Caco-2 (cell line): ENCODE measurements at regions not wholly inside any gene's neighbourhood (a gene's known extent, or its start where the extent isn't known, plus 50 kb on each side); places are given as distances from the start of the nearest gene placed in this dataset.

Experiments used
- BruUV-seq: library from RNA; stranded (reverse); fragments of 400-500 nt; replicated peaks from 2 replicates; lab custom pipeline; 2021; lab: Mats Ljungman, UMichigan
- CTCF ChIA-PET: fragments of 300-600 bp; sonication (Branson Sonifier 250); formaldehyde crosslinking; loops from one replicate; lab custom pipeline; 2022; ENCODE audit warnings: antibody characterized with exemption; lab: Charles Lee
- POLR2A ChIA-PET: fragments of 300-600 bp; sonication (Branson Sonifier 250); formaldehyde crosslinking; loops from one replicate; lab custom pipeline; 2022; ENCODE audit warnings: antibody characterized with exemption; lab: Charles Lee
- DNase-seq, 2 experiments: peaks; one replicate each; pipeline versions ENCODE4 v3.0.0 to v3.0.0-alpha.2; 2020 to 2022
- H3K27me3 ChIP-seq: replicated peaks from 2 replicates; pipeline ENCODE4 v1.6.0; 2011; ENCODE audit warnings: low read length; ENCODE audit not compliant: control insufficient read depth, insufficient read depth
- H3K36me3 ChIP-seq: 2 replicates; pipeline ENCODE4 v1.5.1; 2011; ENCODE audit warnings: low read length; ENCODE audit not compliant: control insufficient read depth, insufficient read depth
- H3K4me1 ChIP-seq: fragments of 250-450 bp; sonication (Bioruptor Pico); 2 replicates; pipeline ENCODE4 v1.5.1; 2020; ENCODE audit warnings: mild to moderate bottlenecking
- H3K4me3 ChIP-seq: 2 replicates; pipeline ENCODE4 v1.5.1; 2011; ENCODE audit warnings: low read depth, mild to moderate bottlenecking, control low read depth, low read length
- H3K9me3 ChIP-seq: fragments of 250-450 bp; sonication (Bioruptor Pico); 2 replicates; pipeline ENCODE4 v1.5.1; 2020; ENCODE audit warnings: mild to moderate bottlenecking, moderate library complexity
- H3K27ac Mint-ChIP-seq: one replicate; pipeline ENCODE4 v1.8.0; 2022; ENCODE audit warnings: mixed read lengths; ENCODE audit not compliant: unreplicated experiment
- H3K27me3 Mint-ChIP-seq: one replicate; pipeline ENCODE4 v1.8.0; 2022; ENCODE audit warnings: mixed read lengths; ENCODE audit not compliant: insufficient read depth, unreplicated experiment
- H3K36me3 Mint-ChIP-seq: one replicate; pipeline ENCODE4 v1.8.0; 2022; ENCODE audit warnings: mild to moderate bottlenecking, mixed read lengths; ENCODE audit not compliant: insufficient read depth, unreplicated experiment
- H3K4me1 Mint-ChIP-seq: one replicate; pipeline ENCODE4 v1.8.0; 2022; ENCODE audit warnings: low read depth, mixed read lengths; ENCODE audit not compliant: unreplicated experiment
- H3K4me3 Mint-ChIP-seq: one replicate; pipeline ENCODE4 v1.8.0; 2022; ENCODE audit warnings: mild to moderate bottlenecking, moderate library complexity, mixed read lengths; ENCODE audit not compliant: unreplicated experiment
- H3K9me3 Mint-ChIP-seq: one replicate; pipeline ENCODE4 v1.8.0; 2022; ENCODE audit warnings: mixed read lengths; ENCODE audit not compliant: unreplicated experiment
- intact Hi-C: fragments of 100-400 bp; cut with micrococcal nuclease; formaldehyde crosslinking; loops from one replicate; pipeline ENCODE4 v1.10.0; 2022; ENCODE audit not compliant: unreplicated experiment
- TF ChIP-seq, protein P1 (sequence below), 2 experiments: fragments of 200-600 bp in 1 of 2; IDR thresholded peaks; 1 replicate in 1 of 2; 2 replicates in 1 of 2; pipeline versions ENCODE4 v1.5.1 to v1.8.0; 2011 to 2022; ENCODE audit warnings: antibody characterized with exemption in 1 of 2, control low read depth in 1 of 2, inconsistent platforms in 1 of 2, low read depth in 1 of 2, low read length in 1 of 2, mild to moderate bottlenecking in 1 of 2, moderate library complexity in 1 of 2; ENCODE audit not compliant: insufficient read depth in 1 of 2, severe bottlenecking in 1 of 2, unreplicated experiment in 1 of 2

DNA sequence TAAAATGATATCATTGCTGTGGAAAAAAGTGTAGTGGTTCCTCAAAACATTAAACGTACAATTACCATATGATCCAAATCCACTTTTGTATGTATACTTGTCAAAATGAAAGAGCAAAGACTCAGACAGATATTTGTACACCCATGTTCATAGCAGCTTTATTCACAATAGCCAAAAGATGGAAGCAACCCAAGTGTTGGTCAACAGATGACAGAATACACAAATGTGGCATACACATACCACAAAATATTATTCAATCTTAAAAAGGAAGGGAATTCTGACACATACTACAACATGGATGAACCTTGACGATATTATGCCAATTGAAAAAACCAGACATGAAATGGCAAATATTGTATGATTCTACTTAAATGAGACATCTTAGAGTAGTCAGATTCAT lies 524.5 kb upstream of the WWC1 start:
- DNase-seq: no peak
- no peak overlapping the region for H3K4me3 Mint-ChIP-seq
- H3K4me1 ChIP-seq: no peaks in the 10 kb centered on the region
- no peaks in the 10 kb centered on the region for H3K9me3 ChIP-seq
- H3K4me3 ChIP-seq: no peak overlapping the region
- TF ChIP-seq, protein P1, sequence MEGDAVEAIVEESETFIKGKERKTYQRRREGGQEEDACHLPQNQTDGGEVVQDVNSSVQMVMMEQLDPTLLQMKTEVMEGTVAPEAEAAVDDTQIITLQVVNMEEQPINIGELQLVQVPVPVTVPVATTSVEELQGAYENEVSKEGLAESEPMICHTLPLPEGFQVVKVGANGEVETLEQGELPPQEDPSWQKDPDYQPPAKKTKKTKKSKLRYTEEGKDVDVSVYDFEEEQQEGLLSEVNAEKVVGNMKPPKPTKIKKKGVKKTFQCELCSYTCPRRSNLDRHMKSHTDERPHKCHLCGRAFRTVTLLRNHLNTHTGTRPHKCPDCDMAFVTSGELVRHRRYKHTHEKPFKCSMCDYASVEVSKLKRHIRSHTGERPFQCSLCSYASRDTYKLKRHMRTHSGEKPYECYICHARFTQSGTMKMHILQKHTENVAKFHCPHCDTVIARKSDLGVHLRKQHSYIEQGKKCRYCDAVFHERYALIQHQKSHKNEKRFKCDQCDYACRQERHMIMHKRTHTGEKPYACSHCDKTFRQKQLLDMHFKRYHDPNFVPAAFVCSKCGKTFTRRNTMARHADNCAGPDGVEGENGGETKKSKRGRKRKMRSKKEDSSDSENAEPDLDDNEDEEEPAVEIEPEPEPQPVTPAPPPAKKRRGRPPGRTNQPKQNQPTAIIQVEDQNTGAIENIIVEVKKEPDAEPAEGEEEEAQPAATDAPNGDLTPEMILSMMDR (IDR thresholded peaks at IDR 0.05; ENCODE audit: insufficient read depth in 1 of 2, low read depth in 1 of 2, low read length in 1 of 2, severe bottlenecking in 1 of 2, unreplicated experiment in 1 of 2): no peak
- no TSS peak for BruUV-seq
- H3K9me3 Mint-ChIP-seq: no peaks in the 10 kb centered on the region
- POLR2A ChIA-PET: no interaction called here
- intact Hi-C loops: no loop called here
- peaks cover 31% of the 10 kb centered on the region for H3K27me3 Mint-ChIP-seq
- H3K27me3 ChIP-seq: no peaks in the 10 kb centered on the region
- no peaks in the 10 kb centered on the region for H3K4me1 Mint-ChIP-seq
- H3K36me3 ChIP-seq: no peaks in the 10 kb centered on the region
- CTCF ChIA-PET: no interaction called here
- H3K27ac Mint-ChIP-seq: no peak overlapping the region
- H3K36me3 Mint-ChIP-seq: no peaks in the 10 kb centered on the region

DNA sequence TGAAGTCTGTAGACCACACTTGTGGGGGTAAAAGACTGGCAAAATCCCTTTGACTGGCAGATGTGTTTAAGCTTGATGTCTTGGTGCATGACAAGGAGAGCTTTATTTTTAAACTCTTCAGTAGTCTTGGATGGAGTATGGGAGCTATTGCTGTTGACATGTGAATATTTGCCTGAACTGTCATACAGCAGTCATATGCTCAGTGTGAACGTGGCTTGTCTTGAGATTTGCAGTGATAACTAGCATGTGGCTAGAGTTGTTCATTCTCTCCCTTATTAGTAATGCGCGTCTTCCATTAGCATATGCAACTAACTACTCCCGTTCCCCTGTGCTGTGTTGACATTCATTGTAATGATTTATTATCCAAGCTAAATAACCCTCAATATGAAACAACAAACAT lies 523.6 kb upstream of the WWC1 start:
- Mint-ChIP-seq H3K9me3 (no peaks in the 10 kb centered on the region), H3K36me3 (no peaks in the 10 kb centered on the region), H3K27me3 (peaks cover 27% of the 10 kb centered on the region), H3K27ac (no peak overlapping the region), H3K4me3 (no peak overlapping the region), H3K4me1 (no peaks in the 10 kb centered on the region)
- intact Hi-C loops: no loop called here
- TF ChIP-seq, protein P1 (IDR thresholded peaks at IDR 0.05; ENCODE audit: insufficient read depth in 1 of 2, low read depth in 1 of 2, low read length in 1 of 2, severe bottlenecking in 1 of 2, unreplicated experiment in 1 of 2): no peak
- ChIA-PET CTCF (no interaction called here), POLR2A (no interaction called here)
- Histone ChIP-seq H3K4me3 (no peak overlapping the region), H3K9me3 (no peaks in the 10 kb centered on the region), H3K4me1 (no peaks in the 10 kb centered on the region), H3K27me3 (no peaks in the 10 kb centered on the region), H3K36me3 (no peaks in the 10 kb centered on the region)
- no peak for DNase-seq
- BruUV-seq: no TSS peak

DNA sequence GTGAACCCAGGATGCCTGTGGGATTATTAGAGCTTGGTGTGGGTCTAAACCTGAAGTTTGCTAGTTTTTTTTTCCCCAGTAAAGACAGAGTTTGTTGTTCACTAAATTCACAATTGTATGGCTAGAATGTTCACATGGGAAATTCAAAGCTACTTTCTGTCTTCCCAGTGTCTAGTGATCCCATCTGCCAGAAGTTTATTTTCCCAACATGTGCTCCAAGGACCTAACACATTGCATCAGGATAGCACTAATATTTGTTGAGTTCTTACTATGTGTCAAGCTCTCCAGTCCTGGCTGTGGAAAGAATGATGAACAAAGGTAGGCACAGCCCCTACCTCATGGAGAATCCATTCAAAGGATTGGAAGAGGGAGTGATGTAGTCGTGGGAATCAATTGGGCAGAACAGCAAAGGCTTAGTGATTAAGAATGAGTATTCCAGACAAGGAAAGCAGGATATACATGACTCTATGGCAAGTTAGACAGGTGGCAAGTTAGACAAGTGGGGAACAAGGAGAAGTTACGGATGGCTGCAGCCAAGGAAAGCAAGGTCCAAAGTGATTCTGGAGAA lies 521.5 kb upstream of the WWC1 start:
- no TSS peak for BruUV-seq
- Mint-ChIP-seq H3K27me3 (peaks cover 16% of the 10 kb centered on the region), H3K9me3 (no peaks in the 10 kb centered on the region), H3K27ac (no peak overlapping the region), H3K4me1 (no peaks in the 10 kb centered on the region), H3K4me3 (no peak overlapping the region), H3K36me3 (no peaks in the 10 kb centered on the region)
- no peak overlapping the region for H3K4me3 ChIP-seq
- TF ChIP-seq, protein P1 (IDR thresholded peaks at IDR 0.05; ENCODE audit: insufficient read depth in 1 of 2, low read depth in 1 of 2, low read length in 1 of 2, severe bottlenecking in 1 of 2, unreplicated experiment in 1 of 2): no peak
- ChIA-PET POLR2A (no interaction called here), CTCF (no interaction called here)
- no peaks in the 10 kb centered on the region for H3K27me3 ChIP-seq
- no peaks in the 10 kb centered on the region for H3K9me3 ChIP-seq
- DNase-seq: no peak
- intact Hi-C loops: no loop called here
- H3K36me3 ChIP-seq: no peaks in the 10 kb centered on the region
- no peaks in the 10 kb centered on the region for H3K4me1 ChIP-seq
